Right lobe of liver (tissue), 4 donors: ENCODE measurements at regions not wholly inside any gene's neighbourhood (a gene's known extent, or its start where the extent isn't known, plus 50 kb on each side); places are given as distances from the start of the nearest gene placed in this dataset.

Source experiments
- CTCF ChIP-seq, 4 donors: fragments of 200-600 bp in 3 of 4; fragments of 450-650 bp in 1 of 4; IDR thresholded peaks; one replicate each; pipeline versions ENCODE4 v1.5.1 to v1.8.0; 2016 to 2022; ENCODE audit warnings: antibody characterized with exemption in 4 of 4, mild to moderate bottlenecking in 2 of 4
- POLR2A ChIP-seq: fragments of 450-650 bp; IDR thresholded peaks from one replicate; pipeline ENCODE4 v1.6.1; 2017; ENCODE audit warnings: antibody characterized with exemption, mild to moderate bottlenecking
- donor health status: DM: no; HTN: no; CAD: no.
- donor health status: DM: no; HTN: no; CAD: no.
- donor health status: DM: no; HTN: yes; CAD: no.

- no peak for TF ChIP-seq POLR2A
- TF ChIP-seq CTCF (IDR thresholded peaks at IDR 0.05) = no peak
Measured at GRCh38 chr4:66451741-66452140, 781.5 kb upstream of the EPHA5 start.
